Tibial artery (tissue), 4 donors: ENCODE measurements at regions not wholly inside any gene's neighbourhood (a gene's known extent, or its start where the extent isn't known, plus 50 kb on each side); places are given as distances from the start of the nearest gene placed in this dataset.

Experiments
- DNase-seq, 2 donors: peaks; one replicate each; pipeline ENCODE4 v3.0.0-alpha.2; 2019
- H3K27ac ChIP-seq, 2 donors: fragments of 200-600 bp; sonication (generic) in 1 of 2; 1 replicate in 1 of 2; 2 replicates in 1 of 2; pipeline ENCODE4 v1.5.1; 2018 to 2019; ENCODE audit warnings: mild to moderate bottlenecking in 1 of 2
- H3K27me3 ChIP-seq, 2 donors: fragments of 200-600 bp; sonication (generic) in 1 of 2; one replicate each; pipeline versions ENCODE4 v1.5.1 to v1.6.0; 2016 to 2019
- H3K36me3 ChIP-seq, 3 donors: fragments of 200-600 bp; sonication (generic) in 2 of 3; one replicate each; pipeline ENCODE4 v1.5.1; 2016 to 2019; ENCODE audit warnings: mild to moderate bottlenecking in 2 of 3
- H3K4me1 ChIP-seq, 4 donors: fragments of 200-600 bp; sonication (generic) in 2 of 4; 1 replicate in 3 of 4; 2 replicates in 1 of 4; pipeline ENCODE4 v1.5.1; 2016 to 2019
- H3K4me3 ChIP-seq, 2 donors: fragments of 200-600 bp; sonication (generic) in 1 of 2; 1 replicate in 1 of 2; 2 replicates in 1 of 2; pipeline ENCODE4 v1.5.1; 2018 to 2019; ENCODE audit warnings: mild to moderate bottlenecking in 2 of 2
- H3K9me3 ChIP-seq, 3 donors: fragments of 200-600 bp; sonication (generic) in 1 of 3; one replicate each; pipeline ENCODE4 v1.5.1; 2016 to 2019
- intact Hi-C: fragments of 100-400 bp; cut with DNase I; formaldehyde crosslinking; loops from one replicate; pipeline ENCODE4 v1.15.0; 2023; ENCODE audit warnings: low total_unique reads
- TF ChIP-seq, protein P1 (sequence below), 2 experiments: fragments of 200-600 bp in 1 of 2; fragments of 450-650 bp in 1 of 2; IDR thresholded peaks; one replicate each; pipeline ENCODE4 v1.5.1; 2017 to 2019; ENCODE audit warnings: antibody characterized with exemption in 2 of 2, mild to moderate bottlenecking in 1 of 2, moderate library complexity in 1 of 2

DNA sequence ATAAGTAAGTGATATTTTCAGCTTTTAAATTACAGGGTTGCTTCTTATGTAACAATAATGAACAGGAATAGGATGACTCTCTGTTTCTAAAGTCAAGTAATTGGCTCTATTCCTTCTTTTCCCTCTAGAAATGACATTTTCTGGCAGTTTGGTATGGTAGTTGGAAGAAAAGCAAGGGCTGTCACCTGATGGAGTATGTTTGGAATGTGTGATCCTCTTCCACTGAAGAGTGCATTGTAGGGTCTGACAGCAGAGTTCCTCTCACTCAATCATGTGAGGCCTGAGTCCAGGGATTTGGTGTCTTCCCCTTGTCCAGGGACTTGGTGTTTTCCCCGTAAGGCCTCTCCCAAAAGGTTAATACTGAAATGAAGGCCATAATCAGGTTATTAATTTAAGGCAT is 233.8 kb upstream of the FBXL7 start:
- Histone ChIP-seq H3K36me3 (no peaks in the 10 kb centered on the region), H3K9me3 (peaks cover 0 to 6% (median 0%) of the 10 kb centered on the region in 3 donors), H3K4me1 (peaks cover 0 to 56% (median 19%) of the 10 kb centered on the region in 4 donors), H3K27ac (peak overlapping the region in 1 of 2 donors; percentile 16), H3K27me3 (no peaks in the 10 kb centered on the region), H3K4me3 (no peak overlapping the region)
- intact Hi-C loops: no loop called here
- TF ChIP-seq, protein P1, sequence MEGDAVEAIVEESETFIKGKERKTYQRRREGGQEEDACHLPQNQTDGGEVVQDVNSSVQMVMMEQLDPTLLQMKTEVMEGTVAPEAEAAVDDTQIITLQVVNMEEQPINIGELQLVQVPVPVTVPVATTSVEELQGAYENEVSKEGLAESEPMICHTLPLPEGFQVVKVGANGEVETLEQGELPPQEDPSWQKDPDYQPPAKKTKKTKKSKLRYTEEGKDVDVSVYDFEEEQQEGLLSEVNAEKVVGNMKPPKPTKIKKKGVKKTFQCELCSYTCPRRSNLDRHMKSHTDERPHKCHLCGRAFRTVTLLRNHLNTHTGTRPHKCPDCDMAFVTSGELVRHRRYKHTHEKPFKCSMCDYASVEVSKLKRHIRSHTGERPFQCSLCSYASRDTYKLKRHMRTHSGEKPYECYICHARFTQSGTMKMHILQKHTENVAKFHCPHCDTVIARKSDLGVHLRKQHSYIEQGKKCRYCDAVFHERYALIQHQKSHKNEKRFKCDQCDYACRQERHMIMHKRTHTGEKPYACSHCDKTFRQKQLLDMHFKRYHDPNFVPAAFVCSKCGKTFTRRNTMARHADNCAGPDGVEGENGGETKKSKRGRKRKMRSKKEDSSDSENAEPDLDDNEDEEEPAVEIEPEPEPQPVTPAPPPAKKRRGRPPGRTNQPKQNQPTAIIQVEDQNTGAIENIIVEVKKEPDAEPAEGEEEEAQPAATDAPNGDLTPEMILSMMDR (IDR thresholded peaks at IDR 0.05): no peak
- DNase-seq: no peak

DNA sequence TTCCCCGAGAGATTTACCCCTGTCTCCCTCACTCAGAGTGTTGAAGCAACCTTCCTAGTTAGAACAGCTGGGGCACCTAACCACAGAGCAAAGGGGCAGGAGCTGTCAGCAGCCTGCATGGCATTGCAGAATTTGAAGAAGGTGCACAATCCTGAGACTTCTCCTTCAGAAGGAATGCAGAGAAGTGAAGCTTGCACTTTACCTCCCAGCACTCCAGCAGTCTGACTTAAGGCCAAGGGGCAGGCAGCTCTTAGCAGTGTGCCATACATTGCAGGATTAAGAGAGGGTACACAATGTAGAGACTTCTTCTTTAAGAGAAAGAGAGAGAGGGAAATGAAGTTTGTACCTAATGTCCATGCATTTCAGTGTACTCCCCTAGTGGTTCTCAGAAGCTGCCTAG is 236.0 kb upstream of the FBXL7 start:
- H3K36me3 ChIP-seq: no peaks in the 10 kb centered on the region
- peaks cover 0 to 6% (median 0%) of the 10 kb centered on the region in 3 donors for H3K9me3 ChIP-seq
- no peaks in the 10 kb centered on the region for H3K27me3 ChIP-seq
- H3K4me1 ChIP-seq: peaks cover 0 to 68% (median 28%) of the 10 kb centered on the region in 4 donors
- intact Hi-C loops: no loop called here
- TF ChIP-seq, protein P1 (IDR thresholded peaks at IDR 0.05): no peak
- no peak overlapping the region for H3K4me3 ChIP-seq
- no peak overlapping the region for H3K27ac ChIP-seq
- no peak for DNase-seq

DNA sequence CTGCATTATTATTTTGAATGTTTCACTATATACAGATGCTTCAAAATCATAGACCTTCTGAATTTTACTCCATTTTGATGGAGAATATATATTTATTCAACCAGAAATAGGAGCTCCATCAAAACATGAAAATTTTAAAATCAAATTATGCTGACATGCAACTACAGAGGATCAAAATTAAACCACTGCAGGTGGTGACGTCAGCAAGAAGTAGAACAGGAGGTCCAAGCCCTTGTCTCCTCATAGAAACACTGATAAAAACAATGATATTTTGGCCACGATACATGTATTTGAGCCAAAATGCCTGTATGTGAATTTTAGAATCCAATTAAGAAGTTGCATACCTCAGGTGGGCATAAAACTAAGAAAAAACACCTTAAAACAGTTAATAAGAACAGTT is 236.6 kb upstream of the FBXL7 start:
- Histone ChIP-seq H3K4me3 (no peak overlapping the region), H3K27ac (no peak overlapping the region), H3K27me3 (no peaks in the 10 kb centered on the region), H3K36me3 (no peaks in the 10 kb centered on the region), H3K4me1 (peaks cover 0 to 63% (median 26%) of the 10 kb centered on the region in 4 donors), H3K9me3 (peaks cover 0 to 6% (median 0%) of the 10 kb centered on the region in 3 donors)
- DNase-seq: no peak
- intact Hi-C loops: no loop called here
- TF ChIP-seq, protein P1 (IDR thresholded peaks at IDR 0.05): no peak

DNA sequence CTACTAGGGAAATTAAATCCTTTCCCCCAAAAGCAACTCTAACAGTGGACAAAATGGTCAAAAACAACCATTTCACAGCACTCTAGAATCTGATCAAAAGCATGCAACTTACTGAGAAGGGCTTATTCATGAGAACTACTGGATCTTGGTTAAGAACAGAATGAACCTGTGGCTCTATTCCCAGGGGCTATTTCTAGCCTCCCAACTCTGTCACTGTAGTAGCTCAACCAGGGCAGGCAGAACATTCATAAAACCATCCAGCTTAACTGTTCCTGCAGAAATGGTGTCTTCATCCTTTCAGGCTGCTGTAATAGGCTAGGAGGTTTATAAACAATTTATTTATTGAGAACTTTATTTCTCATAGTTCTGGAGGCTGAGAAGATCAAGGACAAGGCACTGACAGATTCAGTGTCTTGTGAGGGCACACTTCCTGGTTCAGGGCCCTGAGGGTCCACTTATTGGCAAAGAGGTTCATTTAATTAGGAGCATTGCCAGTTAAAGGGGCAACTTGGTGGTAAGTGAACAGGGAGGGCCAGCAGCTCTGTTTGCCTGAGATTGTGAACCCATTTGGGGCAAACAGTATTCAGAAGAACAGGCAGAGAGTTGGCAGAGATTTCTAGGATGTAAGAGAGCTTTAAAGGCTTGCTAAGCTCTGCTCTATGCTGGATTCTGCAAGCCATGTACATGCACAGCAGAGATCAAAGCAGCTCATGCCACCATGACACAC is 238.5 kb upstream of the FBXL7 start:
- intact Hi-C loops: no loop called here
- TF ChIP-seq, protein P1 (IDR thresholded peaks at IDR 0.05): no peak
- Histone ChIP-seq H3K4me3 (peak overlapping the region in 1 of 2 donors; percentile 10), H3K9me3 (no peaks in the 10 kb centered on the region), H3K36me3 (no peaks in the 10 kb centered on the region), H3K4me1 (peaks cover 0 to 54% (median 22%) of the 10 kb centered on the region in 4 donors), H3K27ac (peak overlapping the region; percentile 57 to 72), H3K27me3 (no peaks in the 10 kb centered on the region)
- DNase-seq: no peak

DNA sequence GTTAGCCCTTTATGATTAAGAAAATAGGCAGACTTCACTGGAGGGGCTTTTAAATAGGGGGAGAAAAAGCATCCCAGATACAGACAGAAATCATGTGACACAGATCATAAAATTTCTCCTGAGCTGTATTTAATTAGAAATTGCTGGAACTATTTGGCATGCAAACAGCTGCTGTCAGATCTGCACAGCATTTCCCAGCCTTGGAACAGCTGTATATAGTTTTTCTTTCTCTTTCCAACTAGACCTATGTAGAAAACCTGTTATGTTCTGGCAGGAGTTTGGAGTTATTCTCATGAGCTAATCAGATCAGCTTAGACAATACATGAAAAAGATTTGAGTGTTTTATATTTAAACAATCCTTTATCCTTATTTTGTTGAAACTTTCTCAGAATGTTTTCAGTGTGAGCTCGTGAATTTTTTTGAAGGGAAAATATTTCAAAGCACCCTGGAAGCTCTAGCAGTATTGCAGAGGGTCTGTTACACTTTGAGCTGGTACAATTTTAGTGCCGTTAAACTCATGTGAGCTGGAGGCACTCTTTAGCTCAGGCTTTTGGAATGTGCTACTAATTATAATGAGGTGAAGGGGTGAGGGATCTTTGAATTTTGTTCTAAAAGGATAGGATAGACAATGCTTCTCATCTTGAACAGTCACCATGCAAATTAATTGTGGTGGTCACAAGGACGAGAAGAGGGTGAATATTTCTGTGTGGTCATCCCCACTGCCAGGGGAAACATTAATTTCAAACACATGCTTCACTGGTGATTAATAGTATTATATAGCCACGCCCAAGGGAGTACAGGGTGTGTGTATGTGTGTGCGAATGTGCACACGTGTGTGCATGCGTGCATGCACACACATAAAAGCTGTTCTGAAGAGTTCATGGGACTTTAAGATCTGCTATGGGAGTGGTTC is 239.4 kb upstream of the FBXL7 start:
- Histone ChIP-seq H3K9me3 (no peaks in the 10 kb centered on the region), H3K27me3 (no peaks in the 10 kb centered on the region), H3K36me3 (no peaks in the 10 kb centered on the region), H3K27ac (peak overlapping the region; percentile 57 to 72), H3K4me1 (peaks cover 0 to 59% (median 21%) of the 10 kb centered on the region in 4 donors), H3K4me3 (peak overlapping the region in 1 of 2 donors; percentile 10)
- TF ChIP-seq, protein P1 (IDR thresholded peaks at IDR 0.05): no peak
- intact Hi-C loops: no loop called here
- no peak for DNase-seq
